ENCODE measurements at regions not wholly inside any gene's neighbourhood (a gene's known extent, or its start where the extent isn't known, plus 50 kb on each side); places are given as distances from the start of the nearest gene placed in this dataset.
"Not testable (repeated sequence)": the region's sequence is repeated elsewhere in the genome, so short reads cannot be mapped to it uniquely, and the experiment has no call there.

DNA sequence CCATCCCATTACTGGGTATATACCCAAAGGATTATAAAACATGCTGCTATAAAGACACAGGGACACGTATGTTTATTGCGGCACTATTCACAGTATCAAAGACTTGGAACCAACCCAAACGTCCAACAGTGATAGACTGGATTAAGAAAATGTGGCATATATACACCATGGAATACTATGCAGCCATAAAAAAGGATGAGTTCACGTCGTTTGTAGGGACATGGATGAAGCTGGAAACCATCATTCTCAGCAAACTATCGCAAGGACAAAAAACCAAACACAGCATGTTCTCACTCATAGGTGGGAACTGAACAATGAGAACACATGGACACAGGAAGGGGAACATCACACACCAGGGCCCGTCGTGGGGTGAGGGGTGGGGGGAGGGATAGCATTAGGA is 106.1 kb downstream of the CHD1L start:
- H3K27ac ChIP-seq = not testable (repeated sequence)

GRCh38 chr1:147349533-147349932 is 107.0 kb downstream of the CHD1L start:
- no peak overlapping the region for H3K27ac ChIP-seq
- no peak for TF ChIP-seq ZFX (IDR thresholded peaks at IDR 0.05)
- TF ChIP-seq CTCF (conservative IDR thresholded peaks at IDR 0.05) = no peak

DNA sequence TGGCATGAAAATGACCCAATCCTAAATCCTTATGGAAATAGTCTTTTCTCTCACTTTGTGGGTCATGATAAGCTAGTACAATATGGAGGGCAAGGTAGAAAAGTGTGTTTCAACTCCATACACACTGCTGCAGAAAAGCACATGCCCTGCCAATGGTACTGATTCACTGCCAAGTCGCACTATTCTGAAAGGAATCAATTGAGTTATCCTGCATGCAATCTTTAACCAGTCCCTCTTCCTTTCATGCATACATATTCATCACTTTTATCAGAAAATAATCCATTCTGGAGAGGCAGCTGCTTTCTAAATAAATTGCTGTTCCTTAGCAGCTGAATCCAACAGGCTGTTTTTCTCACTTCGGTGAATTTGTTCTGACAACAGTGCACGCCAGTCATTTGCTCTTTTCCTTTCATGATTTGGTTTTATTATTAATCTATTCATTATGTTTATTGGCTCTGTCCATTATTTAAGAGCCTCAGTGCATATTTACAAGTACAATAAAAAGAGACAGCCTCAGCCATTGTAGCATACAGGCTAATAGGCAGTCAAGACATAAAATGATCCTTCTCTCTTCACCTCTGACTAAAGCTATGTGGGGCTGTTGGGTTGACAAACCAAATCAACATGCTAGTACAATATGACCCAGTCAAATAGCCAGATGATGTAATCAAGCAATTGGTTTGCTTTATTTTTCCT is 108.8 kb downstream of the CHD1L start:
- TF ChIP-seq ZFX (IDR thresholded peaks at IDR 0.05) (no peak), CTCF (conservative IDR thresholded peaks at IDR 0.05) (no peak)
- no peak overlapping the region for H3K27ac ChIP-seq

- TF ChIP-seq CTCF (conservative IDR thresholded peaks at IDR 0.05) = no peak
- no peak for TF ChIP-seq ZFX (IDR thresholded peaks at IDR 0.05)
- H3K27ac ChIP-seq = no peak overlapping the region
Observed at GRCh38 chr1:147377263-147378246, 135.1 kb downstream of the CHD1L start.

DNA sequence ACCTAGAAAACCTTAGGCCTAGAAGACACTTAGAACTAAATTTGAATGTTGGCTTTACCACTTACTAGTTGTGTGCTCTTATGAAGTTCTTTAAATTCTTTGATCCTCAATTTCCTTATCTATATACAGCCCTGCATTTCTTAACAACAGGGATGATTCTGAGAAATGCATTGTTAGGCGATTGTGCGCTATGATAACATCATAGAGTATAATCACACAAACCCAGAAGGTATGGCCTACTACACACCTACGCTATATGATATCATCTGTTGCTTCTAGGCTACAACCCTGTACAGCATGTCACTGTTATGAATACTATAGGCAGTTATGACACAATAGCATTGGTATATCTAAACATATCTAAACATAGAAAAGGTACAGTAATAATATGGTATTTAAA is 137.4 kb downstream of the CHD1L start:
- H3K27ac ChIP-seq = no peak overlapping the region
- TF ChIP-seq CTCF (conservative IDR thresholded peaks at IDR 0.05) (no peak), ZFX (IDR thresholded peaks at IDR 0.05) (no peak)

GRCh38 chr1:147384804-147385203 is 142.3 kb downstream of the CHD1L start:
- TF ChIP-seq ZFX (IDR thresholded peaks at IDR 0.05) (no peak), CTCF (conservative IDR thresholded peaks at IDR 0.05) (no peak)
- H3K27ac ChIP-seq = no peak overlapping the region

GRCh38 chr1:147388969-147389368 is 146.5 kb downstream of the CHD1L start:
- TF ChIP-seq ZFX (IDR thresholded peaks at IDR 0.05) = no peak
- no peak for TF ChIP-seq CTCF (conservative IDR thresholded peaks at IDR 0.05)
- no peak overlapping the region for H3K27ac ChIP-seq

Data from C4-2B (cell line).